ENCODE measurements at regions not wholly inside any gene's neighbourhood (a gene's known extent, or its start where the extent isn't known, plus 50 kb on each side); places are given as distances from the start of the nearest gene placed in this dataset.
"Not testable (repeated sequence)": the region's sequence is repeated elsewhere in the genome, so short reads cannot be mapped to it uniquely, and the experiment has no call there.

DNA sequence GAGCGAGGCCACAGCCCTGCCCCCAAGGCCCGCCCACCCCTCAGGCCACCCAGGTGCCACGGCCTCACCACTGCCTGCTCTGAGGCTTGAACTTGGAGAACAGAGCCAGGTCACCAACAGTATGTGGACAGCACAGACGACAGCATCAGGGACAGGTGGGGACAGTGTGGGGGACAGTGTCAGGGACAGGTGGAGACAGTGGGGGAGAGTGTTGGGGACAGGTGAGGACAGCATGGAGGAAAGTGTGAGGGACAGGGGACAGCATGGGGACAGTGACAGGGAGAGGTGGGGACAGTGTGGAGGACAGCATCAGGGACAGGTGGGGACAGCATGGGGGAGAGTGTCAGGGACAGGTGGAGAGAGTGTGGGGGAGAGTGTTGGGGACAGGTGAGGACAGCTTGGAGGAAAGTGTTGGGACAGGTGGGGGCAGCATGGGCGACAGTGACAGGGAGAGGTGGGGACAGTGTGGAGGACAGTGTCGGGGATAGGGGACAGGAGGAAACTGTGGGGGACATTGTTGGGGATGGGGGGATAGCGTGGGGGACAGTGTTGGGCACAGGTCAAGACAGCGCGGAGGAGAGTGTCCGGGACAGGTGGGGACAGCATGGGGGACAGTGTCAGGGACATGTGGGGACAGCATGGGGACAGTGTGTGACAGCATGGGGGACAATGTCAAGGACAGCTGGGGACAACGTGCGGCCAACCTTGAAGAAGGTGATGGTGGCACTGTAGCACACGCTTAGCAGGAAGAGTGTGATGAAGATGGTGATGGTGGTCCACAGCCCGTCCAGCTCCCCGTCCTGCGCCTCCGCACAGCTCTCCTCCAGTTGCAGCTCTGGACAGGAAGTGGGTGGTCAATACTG, 114.9 kb downstream of the TMEM121 start:
- no peaks in the 10 kb centered on the region for H3K9me3 ChIP-seq (ENCODE audit: control insufficient read depth, insufficient read depth, low read length)
- H3K27me3 ChIP-seq (ENCODE audit: control insufficient read depth, low read length): no peaks in the 10 kb centered on the region
- H4K20me1 ChIP-seq (ENCODE audit: control insufficient read depth, insufficient read depth, low read depth, low read length): no peaks in the 10 kb centered on the region
- H3K9me2 ChIP-seq (replicated peaks; ENCODE audit: control insufficient read depth, low read length): no peaks in the 10 kb centered on the region
- peaks cover 4% of the 10 kb centered on the region for H3K79me2 ChIP-seq (ENCODE audit: control insufficient read depth, low read length)
- no peak overlapping the region for H3K4me2 ChIP-seq (ENCODE audit: low read length)
- H3K27ac ChIP-seq (ENCODE audit: low read depth, low read length): no peak overlapping the region
- no peaks in the 10 kb centered on the region for H3F3A ChIP-seq (ENCODE audit: control insufficient read depth, insufficient read depth)
- no peaks in the 10 kb centered on the region for H3K4me1 ChIP-seq (ENCODE audit: control insufficient read depth, low read length)
- peaks cover 4% of the 10 kb centered on the region for H3K36me3 ChIP-seq (ENCODE audit: control insufficient read depth, low read length)
- TF ChIP-seq, protein P1, sequence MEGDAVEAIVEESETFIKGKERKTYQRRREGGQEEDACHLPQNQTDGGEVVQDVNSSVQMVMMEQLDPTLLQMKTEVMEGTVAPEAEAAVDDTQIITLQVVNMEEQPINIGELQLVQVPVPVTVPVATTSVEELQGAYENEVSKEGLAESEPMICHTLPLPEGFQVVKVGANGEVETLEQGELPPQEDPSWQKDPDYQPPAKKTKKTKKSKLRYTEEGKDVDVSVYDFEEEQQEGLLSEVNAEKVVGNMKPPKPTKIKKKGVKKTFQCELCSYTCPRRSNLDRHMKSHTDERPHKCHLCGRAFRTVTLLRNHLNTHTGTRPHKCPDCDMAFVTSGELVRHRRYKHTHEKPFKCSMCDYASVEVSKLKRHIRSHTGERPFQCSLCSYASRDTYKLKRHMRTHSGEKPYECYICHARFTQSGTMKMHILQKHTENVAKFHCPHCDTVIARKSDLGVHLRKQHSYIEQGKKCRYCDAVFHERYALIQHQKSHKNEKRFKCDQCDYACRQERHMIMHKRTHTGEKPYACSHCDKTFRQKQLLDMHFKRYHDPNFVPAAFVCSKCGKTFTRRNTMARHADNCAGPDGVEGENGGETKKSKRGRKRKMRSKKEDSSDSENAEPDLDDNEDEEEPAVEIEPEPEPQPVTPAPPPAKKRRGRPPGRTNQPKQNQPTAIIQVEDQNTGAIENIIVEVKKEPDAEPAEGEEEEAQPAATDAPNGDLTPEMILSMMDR (IDR thresholded peaks at IDR 0.05; ENCODE audit: low read depth, low read length, poor library complexity, severe bottlenecking): no peak
- no peak for TF ChIP-seq EZH2phosphoT487 (IDR thresholded peaks at IDR 0.05; ENCODE audit: borderline replicate concordance, low read length)
- H3K4me3 ChIP-seq (ENCODE audit: low read length): no peak overlapping the region

DNA sequence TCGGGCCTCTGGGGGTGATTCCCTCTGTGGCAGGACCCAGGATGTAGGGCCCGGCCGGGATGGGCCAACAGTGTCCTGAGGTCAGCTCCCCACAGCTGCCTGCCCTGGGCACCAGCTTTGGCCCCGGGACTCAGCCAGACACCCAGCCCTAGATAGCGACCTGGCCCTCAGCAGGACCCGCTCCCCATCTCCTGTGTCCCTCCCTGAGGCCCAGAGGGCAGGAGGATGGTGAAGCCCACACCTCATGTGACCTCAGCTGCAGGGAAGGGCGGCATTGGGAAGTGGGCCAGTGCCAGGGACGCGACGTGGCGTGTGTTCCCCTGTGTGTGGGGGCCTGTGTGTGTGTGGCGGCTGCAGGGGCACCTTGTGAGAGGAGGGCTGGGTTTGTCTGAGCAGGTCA, 115.6 kb downstream of the TMEM121 start:
- not testable (repeated sequence) for H3K27me3 ChIP-seq (ENCODE audit: control insufficient read depth, low read length); H3K9me3 ChIP-seq (ENCODE audit: control insufficient read depth, insufficient read depth, low read length); H3K4me2 ChIP-seq (ENCODE audit: low read length); H4K20me1 ChIP-seq (ENCODE audit: control insufficient read depth, insufficient read depth, low read depth, low read length); H3K9me2 ChIP-seq (replicated peaks; ENCODE audit: control insufficient read depth, low read length); H3F3A ChIP-seq (ENCODE audit: control insufficient read depth, insufficient read depth); H3K27ac ChIP-seq (ENCODE audit: low read depth, low read length); H3K4me1 ChIP-seq (ENCODE audit: control insufficient read depth, low read length); H3K36me3 ChIP-seq (ENCODE audit: control insufficient read depth, low read length); H3K4me3 ChIP-seq (ENCODE audit: low read length)
- H3K79me2 ChIP-seq (ENCODE audit: control insufficient read depth, low read length): peaks cover 10% of the 10 kb centered on the region

GRCh38 chr14:105642486-105642885, 116.1 kb downstream of the TMEM121 start:
- H3K4me1 ChIP-seq (ENCODE audit: control insufficient read depth, low read length); H4K20me1 ChIP-seq (ENCODE audit: control insufficient read depth, insufficient read depth, low read depth, low read length); H3K27ac ChIP-seq (ENCODE audit: low read depth, low read length); H3K36me3 ChIP-seq (ENCODE audit: control insufficient read depth, low read length); H3K4me3 ChIP-seq (ENCODE audit: low read length); H3F3A ChIP-seq (ENCODE audit: control insufficient read depth, insufficient read depth); H3K9me2 ChIP-seq (replicated peaks; ENCODE audit: control insufficient read depth, low read length); H3K9me3 ChIP-seq (ENCODE audit: control insufficient read depth, insufficient read depth, low read length); H3K4me2 ChIP-seq (ENCODE audit: low read length); H3K27me3 ChIP-seq (ENCODE audit: control insufficient read depth, low read length): not testable (repeated sequence)
- peaks cover 15% of the 10 kb centered on the region for H3K79me2 ChIP-seq (ENCODE audit: control insufficient read depth, low read length)

GRCh38 chr14:105643406-105644052, 117.1 kb downstream of the TMEM121 start:
- not testable (repeated sequence) for H3F3A ChIP-seq (ENCODE audit: control insufficient read depth, insufficient read depth); H3K36me3 ChIP-seq (ENCODE audit: control insufficient read depth, low read length)

GRCh38 chr14:105644053-105644435, 117.7 kb downstream of the TMEM121 start:
- peaks cover 18% of the 10 kb centered on the region for H3K79me2 ChIP-seq (ENCODE audit: control insufficient read depth, low read length)
- H3K27ac ChIP-seq (ENCODE audit: low read depth, low read length); H3K27me3 ChIP-seq (ENCODE audit: control insufficient read depth, low read length); H3K9me2 ChIP-seq (replicated peaks; ENCODE audit: control insufficient read depth, low read length); H3K4me3 ChIP-seq (ENCODE audit: low read length); H3K9me3 ChIP-seq (ENCODE audit: control insufficient read depth, insufficient read depth, low read length); H3F3A ChIP-seq (ENCODE audit: control insufficient read depth, insufficient read depth); H3K4me2 ChIP-seq (ENCODE audit: low read length); H3K36me3 ChIP-seq (ENCODE audit: control insufficient read depth, low read length); H4K20me1 ChIP-seq (ENCODE audit: control insufficient read depth, insufficient read depth, low read depth, low read length); H3K4me1 ChIP-seq (ENCODE audit: control insufficient read depth, low read length): not testable (repeated sequence)

More at GRCh38 chr14:105643406-105644052, 117.1 kb downstream of the TMEM121 start:
- not testable (repeated sequence) for H3K4me3 ChIP-seq (ENCODE audit: low read length); H3K4me1 ChIP-seq (ENCODE audit: control insufficient read depth, low read length); H3K27me3 ChIP-seq (ENCODE audit: control insufficient read depth, low read length); H3K9me2 ChIP-seq (replicated peaks; ENCODE audit: control insufficient read depth, low read length); H3K27ac ChIP-seq (ENCODE audit: low read depth, low read length); H3K4me2 ChIP-seq (ENCODE audit: low read length); H4K20me1 ChIP-seq (ENCODE audit: control insufficient read depth, insufficient read depth, low read depth, low read length); H3K9me3 ChIP-seq (ENCODE audit: control insufficient read depth, insufficient read depth, low read length)
- H3K79me2 ChIP-seq (ENCODE audit: control insufficient read depth, low read length): peaks cover 18% of the 10 kb centered on the region

- H3K4me1 ChIP-seq (ENCODE audit: control insufficient read depth, low read length); H4K20me1 ChIP-seq (ENCODE audit: control insufficient read depth, insufficient read depth, low read depth, low read length); H3K27me3 ChIP-seq (ENCODE audit: control insufficient read depth, low read length); H3K9me3 ChIP-seq (ENCODE audit: control insufficient read depth, insufficient read depth, low read length); H3K4me2 ChIP-seq (ENCODE audit: low read length); H3K4me3 ChIP-seq (ENCODE audit: low read length); H3K27ac ChIP-seq (ENCODE audit: low read depth, low read length); H3F3A ChIP-seq (ENCODE audit: control insufficient read depth, insufficient read depth); H3K9me2 ChIP-seq (replicated peaks; ENCODE audit: control insufficient read depth, low read length); H3K36me3 ChIP-seq (ENCODE audit: control insufficient read depth, low read length): not testable (repeated sequence)
- peaks cover 18% of the 10 kb centered on the region for H3K79me2 ChIP-seq (ENCODE audit: control insufficient read depth, low read length)
These were observed 118.1 kb downstream of the TMEM121 start for GRCh38 chr14:105644457-105644856.

DNA sequence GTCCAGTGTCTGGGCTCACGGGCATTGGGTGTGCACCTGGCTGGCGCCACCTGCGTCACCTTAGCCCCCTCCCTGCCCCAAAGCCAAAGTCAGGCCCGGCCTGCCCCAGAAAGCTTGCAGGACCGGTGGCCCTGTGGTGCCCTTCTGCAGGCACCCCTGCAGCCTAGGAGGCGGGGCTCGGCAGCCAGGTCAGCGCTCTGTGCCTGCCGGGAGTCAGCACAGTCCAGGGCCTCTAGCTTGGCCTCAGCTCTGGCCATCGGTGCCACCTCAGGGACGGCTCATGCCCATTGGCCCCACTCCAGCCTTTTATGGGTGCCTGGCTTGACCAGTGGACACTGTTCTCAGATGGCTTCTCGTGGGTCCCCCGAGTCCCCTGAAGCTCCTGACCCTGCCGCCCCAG, 118.5 kb downstream of the TMEM121 start:
- H3K9me2 ChIP-seq (replicated peaks; ENCODE audit: control insufficient read depth, low read length); H4K20me1 ChIP-seq (ENCODE audit: control insufficient read depth, insufficient read depth, low read depth, low read length); H3K4me3 ChIP-seq (ENCODE audit: low read length); H3K9me3 ChIP-seq (ENCODE audit: control insufficient read depth, insufficient read depth, low read length); H3K27ac ChIP-seq (ENCODE audit: low read depth, low read length); H3F3A ChIP-seq (ENCODE audit: control insufficient read depth, insufficient read depth); H3K4me2 ChIP-seq (ENCODE audit: low read length); H3K27me3 ChIP-seq (ENCODE audit: control insufficient read depth, low read length); H3K36me3 ChIP-seq (ENCODE audit: control insufficient read depth, low read length): not testable (repeated sequence)
- Histone ChIP-seq H3K4me1 (ENCODE audit: control insufficient read depth, low read length) (peaks cover 12% of the 10 kb centered on the region), H3K79me2 (ENCODE audit: control insufficient read depth, low read length) (peaks cover 18% of the 10 kb centered on the region)

Measured in DOHH2 (cell line).